Astrocyte of the cerebellum (primary cell): ENCODE measurements at regions not wholly inside any gene's neighbourhood (a gene's known extent, or its start where the extent isn't known, plus 50 kb on each side); places are given as distances from the start of the nearest gene placed in this dataset.

Experiments
- DNase-seq: peaks from one replicate; pipeline ENCODE4 v3.0.0-alpha.2; 2011; ENCODE audit warnings: low read depth
- H3K4me3 ChIP-seq: 2 replicates; pipeline ENCODE4 v1.5.1; 2011; ENCODE audit warnings: mild to moderate bottlenecking, low read depth, low read length, moderate library complexity
- in situ Hi-C: cut with HindIII; loops from 2 replicates; pipeline ENCODE4 v1.10.0; 2017; ENCODE audit warnings: low sequenced_read_pairs
- TF ChIP-seq, protein P1 (sequence below): IDR thresholded peaks from 2 replicates; pipeline ENCODE4 v1.5.1; 2012; ENCODE audit warnings: low read length, low read depth, moderate library complexity, mild to moderate bottlenecking; ENCODE audit errors: missing control alignments

DNA sequence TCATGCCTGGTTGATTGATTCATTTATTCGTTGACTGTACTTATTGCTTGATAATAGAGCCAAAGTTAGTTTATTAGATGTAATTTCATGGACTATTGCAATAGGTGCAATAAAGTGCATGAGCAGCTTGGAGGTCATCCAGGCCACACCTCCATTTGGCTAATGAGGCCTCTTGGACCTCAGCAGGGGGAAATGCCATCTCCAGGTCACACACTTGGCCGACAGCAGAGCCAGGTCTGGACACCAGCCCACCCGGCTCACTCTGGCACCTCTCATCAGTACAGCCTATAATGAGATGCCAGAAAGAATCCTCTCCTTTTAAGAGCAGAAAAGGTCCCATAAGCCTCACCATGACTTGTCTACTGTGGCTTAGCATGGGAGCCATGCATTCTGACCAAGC is 71.2 kb upstream of the AFF3 start:
- DNase-seq: no peak
- H3K4me3 ChIP-seq: no peak overlapping the region
- TF ChIP-seq, protein P1, sequence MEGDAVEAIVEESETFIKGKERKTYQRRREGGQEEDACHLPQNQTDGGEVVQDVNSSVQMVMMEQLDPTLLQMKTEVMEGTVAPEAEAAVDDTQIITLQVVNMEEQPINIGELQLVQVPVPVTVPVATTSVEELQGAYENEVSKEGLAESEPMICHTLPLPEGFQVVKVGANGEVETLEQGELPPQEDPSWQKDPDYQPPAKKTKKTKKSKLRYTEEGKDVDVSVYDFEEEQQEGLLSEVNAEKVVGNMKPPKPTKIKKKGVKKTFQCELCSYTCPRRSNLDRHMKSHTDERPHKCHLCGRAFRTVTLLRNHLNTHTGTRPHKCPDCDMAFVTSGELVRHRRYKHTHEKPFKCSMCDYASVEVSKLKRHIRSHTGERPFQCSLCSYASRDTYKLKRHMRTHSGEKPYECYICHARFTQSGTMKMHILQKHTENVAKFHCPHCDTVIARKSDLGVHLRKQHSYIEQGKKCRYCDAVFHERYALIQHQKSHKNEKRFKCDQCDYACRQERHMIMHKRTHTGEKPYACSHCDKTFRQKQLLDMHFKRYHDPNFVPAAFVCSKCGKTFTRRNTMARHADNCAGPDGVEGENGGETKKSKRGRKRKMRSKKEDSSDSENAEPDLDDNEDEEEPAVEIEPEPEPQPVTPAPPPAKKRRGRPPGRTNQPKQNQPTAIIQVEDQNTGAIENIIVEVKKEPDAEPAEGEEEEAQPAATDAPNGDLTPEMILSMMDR: no peak
- in situ Hi-C loops: no loop called here

DNA sequence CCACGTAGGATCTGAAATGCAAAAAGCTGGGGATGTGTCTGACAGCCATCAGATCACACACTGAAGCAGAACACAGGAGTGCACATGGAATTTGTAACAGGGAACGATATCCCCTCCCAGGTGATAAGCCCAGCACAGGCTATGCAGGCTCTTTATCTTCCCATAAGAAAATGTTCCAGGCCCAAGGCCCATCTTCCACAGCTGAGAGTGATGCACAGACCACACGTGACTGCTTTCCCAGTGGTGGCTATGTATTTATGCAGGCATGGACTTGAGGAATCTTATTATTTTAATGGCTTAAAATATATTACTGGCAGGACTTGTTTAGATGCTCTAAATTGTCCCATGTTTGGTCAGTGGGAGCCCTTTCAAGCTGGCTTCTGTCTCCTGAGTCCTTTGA is 70.5 kb upstream of the AFF3 start:
- in situ Hi-C loops: no loop called here
- DNase-seq: no peak
- no peak overlapping the region for H3K4me3 ChIP-seq
- TF ChIP-seq, protein P1: no peak

DNA sequence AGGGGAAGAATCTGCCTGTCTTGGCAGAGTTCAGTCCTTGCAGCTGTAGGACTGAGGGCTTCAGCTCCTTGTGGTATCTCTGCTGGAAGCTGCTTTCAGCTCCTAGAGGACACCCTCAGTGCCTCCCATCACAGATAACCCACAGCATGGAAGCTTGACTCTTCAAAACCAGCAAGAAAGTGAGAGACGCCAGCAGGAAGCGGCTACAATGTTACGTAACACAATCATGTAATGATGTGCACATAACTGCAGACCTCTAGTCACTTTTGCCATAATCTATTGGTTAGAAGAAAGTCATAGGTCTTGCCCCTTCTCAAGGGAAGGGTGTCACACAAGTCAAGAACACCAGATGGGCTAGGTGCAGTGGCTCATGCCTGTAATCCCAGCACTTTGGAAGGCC is 69.1 kb upstream of the AFF3 start:
- TF ChIP-seq, protein P1: no peak
- H3K4me3 ChIP-seq: no peak overlapping the region
- no peak for DNase-seq
- in situ Hi-C loops: no loop called here

DNA sequence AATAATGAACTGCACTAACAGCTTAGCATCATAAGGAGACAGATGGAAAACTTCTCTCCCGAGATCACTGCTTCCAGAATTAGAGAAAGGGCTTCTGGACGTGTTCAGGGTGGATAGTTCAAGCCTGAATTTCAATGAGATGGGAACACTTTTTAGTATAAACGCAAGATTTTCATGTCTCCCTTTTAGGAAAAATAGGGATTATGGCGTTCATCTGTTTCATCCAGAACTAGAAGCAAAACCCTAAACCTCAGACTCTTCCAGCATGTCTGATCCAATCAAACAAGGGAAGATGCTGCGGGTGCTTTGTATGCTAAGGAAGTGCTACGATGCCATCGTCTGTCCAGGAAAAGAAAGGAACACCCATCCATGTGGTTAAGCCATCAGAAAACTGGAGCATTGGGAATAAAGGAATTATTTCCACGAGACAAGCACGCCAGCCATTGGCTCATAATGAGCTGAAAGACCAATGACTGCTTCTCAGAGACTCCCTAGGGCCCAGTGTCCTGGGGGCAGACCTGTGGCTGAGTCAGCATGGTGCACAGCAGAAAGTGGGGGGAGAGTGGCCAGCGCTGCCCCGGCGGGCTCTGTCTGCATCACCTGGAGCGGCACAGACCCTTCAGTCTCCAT is 65.9 kb upstream of the AFF3 start:
- TF ChIP-seq, protein P1: no peak
- in situ Hi-C loops: no loop called here
- no peak for DNase-seq
- H3K4me3 ChIP-seq: no peak overlapping the region

DNA sequence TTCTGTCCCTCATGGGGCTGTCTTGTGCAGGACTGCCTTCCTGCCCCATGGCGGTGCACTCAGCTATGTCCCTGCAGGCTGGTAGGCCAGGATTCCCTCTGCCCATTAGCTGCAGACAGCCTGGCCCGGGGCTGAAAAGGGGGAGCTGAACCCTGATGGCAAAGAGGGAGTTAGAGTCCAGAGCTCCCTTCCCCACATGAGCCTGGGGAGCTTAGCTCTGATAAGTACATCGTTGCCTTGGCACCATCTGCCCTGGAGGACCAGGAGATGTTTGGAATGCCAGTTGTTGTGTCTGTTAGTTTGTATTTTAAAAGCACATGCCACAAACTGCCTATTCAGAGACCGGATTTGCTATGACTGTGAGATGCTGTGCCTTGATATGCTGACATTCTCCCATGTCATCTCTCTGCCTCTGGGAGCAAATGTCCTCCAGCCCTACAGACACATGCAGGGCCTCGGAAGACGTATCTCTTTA is 65.1 kb upstream of the AFF3 start:
- TF ChIP-seq, protein P1: no peak
- in situ Hi-C loops: no loop called here
- DNase-seq: no peak
- no peak overlapping the region for H3K4me3 ChIP-seq

DNA sequence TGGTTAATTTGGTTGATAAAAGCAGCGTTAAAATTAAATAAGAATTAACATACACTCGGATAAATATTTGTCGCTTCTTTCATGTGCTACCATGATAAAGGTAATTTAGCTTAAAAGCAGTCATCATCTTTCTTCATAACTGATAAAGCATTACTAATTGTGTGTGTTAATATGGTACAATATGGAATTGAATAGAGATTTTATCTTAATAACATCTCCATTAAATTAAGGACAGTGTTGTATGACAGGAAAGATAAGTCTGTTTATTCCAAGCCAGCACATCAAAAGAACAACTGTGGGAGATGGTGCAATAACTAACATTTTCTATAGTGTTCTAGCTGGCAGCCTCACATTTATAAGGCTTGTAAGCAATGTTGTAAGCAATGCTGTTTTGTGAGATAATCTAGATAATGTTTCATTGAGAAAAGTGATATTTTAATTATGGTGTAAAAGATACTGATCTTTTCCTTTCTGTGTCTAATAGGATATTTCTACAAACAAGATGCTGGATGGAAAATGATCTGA is 64.4 kb upstream of the AFF3 start:
- no peak overlapping the region for H3K4me3 ChIP-seq
- in situ Hi-C loops: no loop called here
- TF ChIP-seq, protein P1: no peak
- no peak for DNase-seq
